ENCODE measurements at regions not wholly inside any gene's neighbourhood (a gene's known extent, or its start where the extent isn't known, plus 50 kb on each side); places are given as distances from the start of the nearest gene placed in this dataset.

- DNase-seq (ENCODE audit: low spot score), result no peak
- H3K4me1 ChIP-seq, result no peaks in the 10 kb centered on the region
- no peaks in the 10 kb centered on the region for H3K9me3 ChIP-seq
- H3K27me3 ChIP-seq, result no peaks in the 10 kb centered on the region
- no peak overlapping the region for H3K4me3 ChIP-seq
- no peak overlapping the region for H3K27ac ChIP-seq
- no peak for TF ChIP-seq CTCF (IDR thresholded peaks at IDR 0.05)
- no peaks in the 10 kb centered on the region for H3K36me3 ChIP-seq
These were observed 221.5 kb upstream of the RPL34 start for GRCh38 chr4:108398836-108399235.

- DNase-seq (ENCODE audit: low spot score), result no peak
- Histone ChIP-seq H3K27ac (no peak overlapping the region), H3K36me3 (no peaks in the 10 kb centered on the region), H3K4me1 (no peaks in the 10 kb centered on the region), H3K9me3 (no peaks in the 10 kb centered on the region), H3K4me3 (no peak overlapping the region), H3K27me3 (no peaks in the 10 kb centered on the region)
- no peak for TF ChIP-seq CTCF (IDR thresholded peaks at IDR 0.05)
These were observed 222.1 kb upstream of the RPL34 start for GRCh38 chr4:108398316-108398715.

- no peak for DNase-seq (ENCODE audit: low spot score)
- no peaks in the 10 kb centered on the region for H3K4me1 ChIP-seq
- no peak overlapping the region for H3K27ac ChIP-seq
- no peaks in the 10 kb centered on the region for H3K36me3 ChIP-seq
- no peak overlapping the region for H3K4me3 ChIP-seq
- TF ChIP-seq CTCF (IDR thresholded peaks at IDR 0.05), result no peak
- H3K9me3 ChIP-seq, result no peaks in the 10 kb centered on the region
- H3K27me3 ChIP-seq, result no peaks in the 10 kb centered on the region
These were observed 222.5 kb upstream of the RPL34 start for GRCh38 chr4:108397850-108398249.

- DNase-seq (ENCODE audit: low spot score), result no peak
- no peaks in the 10 kb centered on the region for H3K27me3 ChIP-seq
- H3K4me1 ChIP-seq, result no peaks in the 10 kb centered on the region
- H3K36me3 ChIP-seq, result no peaks in the 10 kb centered on the region
- H3K4me3 ChIP-seq, result no peak overlapping the region
- H3K27ac ChIP-seq, result no peak overlapping the region
- H3K9me3 ChIP-seq, result no peaks in the 10 kb centered on the region
- TF ChIP-seq CTCF (IDR thresholded peaks at IDR 0.05), result no peak
These were observed 223.4 kb upstream of the RPL34 start for GRCh38 chr4:108396900-108397497.

- TF ChIP-seq CTCF (IDR thresholded peaks at IDR 0.05), result no peak
- no peaks in the 10 kb centered on the region for H3K27me3 ChIP-seq
- no peak for DNase-seq (ENCODE audit: low spot score)
- no peak overlapping the region for H3K4me3 ChIP-seq
- H3K36me3 ChIP-seq, result no peaks in the 10 kb centered on the region
- no peak overlapping the region for H3K27ac ChIP-seq
- H3K9me3 ChIP-seq, result no peaks in the 10 kb centered on the region
- no peaks in the 10 kb centered on the region for H3K4me1 ChIP-seq
These were observed 224.6 kb upstream of the RPL34 start for GRCh38 chr4:108395786-108396185.

- no peaks in the 10 kb centered on the region for H3K36me3 ChIP-seq
- H3K4me1 ChIP-seq, result no peaks in the 10 kb centered on the region
- no peak for DNase-seq (ENCODE audit: low spot score)
- H3K9me3 ChIP-seq, result no peaks in the 10 kb centered on the region
- no peaks in the 10 kb centered on the region for H3K27me3 ChIP-seq
- no peak for TF ChIP-seq CTCF (IDR thresholded peaks at IDR 0.05)
- H3K27ac ChIP-seq, result no peak overlapping the region
- no peak overlapping the region for H3K4me3 ChIP-seq
These were observed 225.2 kb upstream of the LEF1 start for GRCh38 chr4:108393890-108394472.

All from right atrium auricular region (tissue), 2 donors.